ENCODE measurements at regions not wholly inside any gene's neighbourhood (a gene's known extent, or its start where the extent isn't known, plus 50 kb on each side); places are given as distances from the start of the nearest gene placed in this dataset.

- Histone ChIP-seq H4K91ac (replicated peaks; ENCODE audit: insufficient read length, low read length) (no peak overlapping the region), H3K9me3 (ENCODE audit: insufficient read depth in 2 of 2, low read depth in 1 of 2, low read length in 1 of 2) (peaks cover 0 to 3% of the 10 kb centered on the region in 2 experiments; a peak in 1 of 4 replicates), H3K23ac (ENCODE audit: insufficient read length) (no peak overlapping the region), H3K79me1 (ENCODE audit: low read depth, low read length) (no peaks in the 10 kb centered on the region), H3K4me3 (ENCODE audit: extremely low read depth in 1 of 4, insufficient read depth in 2 of 4, low read depth in 3 of 4, low read length in 4 of 4) (no peak overlapping the region), H3K27ac (ENCODE audit: low read depth, low read length) (no peak overlapping the region), H3K79me2 (ENCODE audit: control insufficient read depth in 1 of 2, insufficient read depth in 2 of 2, low read length in 2 of 2) (no peaks in the 10 kb centered on the region), H3K4me2 (ENCODE audit: insufficient read depth in 1 of 2, low read depth in 2 of 2, low read length in 2 of 2) (no peak overlapping the region), H2BK5ac (ENCODE audit: low read depth, low read length) (no peak overlapping the region), H2BK12ac (ENCODE audit: low read depth, low read length) (no peak overlapping the region), H3K23me2 (ENCODE audit: low read depth, low read length) (no peaks in the 10 kb centered on the region), H3K27me3 (replicated peaks in 1 of 4; ENCODE audit: control insufficient read depth in 3 of 4, extremely low read depth in 1 of 4, insufficient read depth in 3 of 4, low read length in 3 of 4) (no peaks in the 10 kb centered on the region), H4K20me1 (replicated peaks in 1 of 2; ENCODE audit: control insufficient read depth in 1 of 2, insufficient read depth in 2 of 2, low read length in 2 of 2) (no peaks in the 10 kb centered on the region), H3K4ac (replicated peaks; ENCODE audit: insufficient read length, low read depth, low read length) (no peak overlapping the region), H3K14ac (ENCODE audit: insufficient read length) (no peak overlapping the region), H3K9ac (replicated peaks in 1 of 4; ENCODE audit: extremely low read depth in 1 of 4, low read depth in 3 of 4, low read length in 3 of 4) (no peak overlapping the region), H3K56ac (replicated peaks; ENCODE audit: insufficient read length, low read depth, low read length) (no peak overlapping the region), H4K5ac (ENCODE audit: insufficient read length, low read depth, low read length) (no peak overlapping the region), H2AFZ (ENCODE audit: low read length) (no peak overlapping the region), H2BK20ac (ENCODE audit: low read length) (peak overlapping the region; percentile 7; the same call in 1 of the 2 replicates), H4K8ac (ENCODE audit: extremely low read depth, insufficient read depth, low read length) (no peak overlapping the region), H2AK5ac (ENCODE audit: low read depth, low read length) (no peak overlapping the region), H2BK120ac (replicated peaks; ENCODE audit: low read depth, low read length) (no peak overlapping the region), H3K18ac (ENCODE audit: extremely low read depth, low read length) (no peak overlapping the region), H3K36me3 (ENCODE audit: control insufficient read depth in 2 of 4, insufficient read depth in 4 of 4, low read length in 3 of 4) (no peaks in the 10 kb centered on the region; a peak in 1 of 8 replicates), H2BK15ac (ENCODE audit: low read length) (no peak overlapping the region), H3K4me1 (replicated peaks in 1 of 4; ENCODE audit: control insufficient read depth in 3 of 4, insufficient read depth in 4 of 4, low read length in 3 of 4) (no peaks in the 10 kb centered on the region; a peak in 3 of 7 replicates)
- ChIA-PET POLR2A (ENCODE audit: partially characterized antibody) (no interaction called here), CTCF (ENCODE audit: partially characterized antibody) (interaction anchor here (2.5 kb wide), 1 partner anchor 116 kb away, joined by 5 read pairs; no protein-coding TSS in a partner anchor)
- FAIRE-seq, result no peak
- 84% methylated on average over 7 of the region's 7 CpGs; no CpG with 5 or more reads in 1 of the 2 experiments for whole genome bisulfite sequencing, 2 experiments (ENCODE audit: extremely low coverage in 1 of 2, insufficient coverage in 1 of 2, insufficient read length in 1 of 2, insufficient replicate concordance in 2 of 2, low coverage in 1 of 2, low lambda C conversion rate in 2 of 2, missing lambda C conversion rate in 1 of 2)
- TF ChIP-seq TBP (IDR thresholded peaks at IDR 0.05; ENCODE audit: low read depth, low read length), result no peak
- no peak for TF ChIP-seq TEAD4 (IDR thresholded peaks at IDR 0.05; ENCODE audit: low read depth, low read length)
- TF ChIP-seq SP2 (IDR thresholded peaks at IDR 0.05; ENCODE audit: low read length), result no peak
- TF ChIP-seq GTF2F1 (IDR thresholded peaks at IDR 0.05; ENCODE audit: borderline replicate concordance, low read depth, low read length), result no peak
- no peak for TF ChIP-seq PHF8 (conservative IDR thresholded peaks at IDR 0.05; ENCODE audit: low read depth, low read length)
- TF ChIP-seq JUND (IDR thresholded peaks at IDR 0.05; ENCODE audit: low read length), result no peak
- TF ChIP-seq HDAC2 (IDR thresholded peaks at IDR 0.05; ENCODE audit: borderline replicate concordance in 1 of 2, low read depth in 2 of 2, low read length in 2 of 2), result no peak
- no peak for TF ChIP-seq CREB1 (IDR thresholded peaks at IDR 0.05)
- DNase-seq (ENCODE audit: low read depth in 1 of 2, low spot score in 2 of 2), result no peak
These were observed 103.0 kb upstream of the RARB start for GRCh38 chr3:25324954-25325655.

Measured in H1 (cell line).